Activated CD4-positive, alpha-beta T cell treated with anti-CD3 and anti-CD28 coated beads for 48 hours (primary cell): ENCODE measurements at regions not wholly inside any gene's neighbourhood (a gene's known extent, or its start where the extent isn't known, plus 50 kb on each side); places are given as distances from the start of the nearest gene placed in this dataset.

ENCODE experiments used
- DNase-seq: peaks from one replicate; pipeline ENCODE4 v3.0.0-alpha.2; 2020

DNA sequence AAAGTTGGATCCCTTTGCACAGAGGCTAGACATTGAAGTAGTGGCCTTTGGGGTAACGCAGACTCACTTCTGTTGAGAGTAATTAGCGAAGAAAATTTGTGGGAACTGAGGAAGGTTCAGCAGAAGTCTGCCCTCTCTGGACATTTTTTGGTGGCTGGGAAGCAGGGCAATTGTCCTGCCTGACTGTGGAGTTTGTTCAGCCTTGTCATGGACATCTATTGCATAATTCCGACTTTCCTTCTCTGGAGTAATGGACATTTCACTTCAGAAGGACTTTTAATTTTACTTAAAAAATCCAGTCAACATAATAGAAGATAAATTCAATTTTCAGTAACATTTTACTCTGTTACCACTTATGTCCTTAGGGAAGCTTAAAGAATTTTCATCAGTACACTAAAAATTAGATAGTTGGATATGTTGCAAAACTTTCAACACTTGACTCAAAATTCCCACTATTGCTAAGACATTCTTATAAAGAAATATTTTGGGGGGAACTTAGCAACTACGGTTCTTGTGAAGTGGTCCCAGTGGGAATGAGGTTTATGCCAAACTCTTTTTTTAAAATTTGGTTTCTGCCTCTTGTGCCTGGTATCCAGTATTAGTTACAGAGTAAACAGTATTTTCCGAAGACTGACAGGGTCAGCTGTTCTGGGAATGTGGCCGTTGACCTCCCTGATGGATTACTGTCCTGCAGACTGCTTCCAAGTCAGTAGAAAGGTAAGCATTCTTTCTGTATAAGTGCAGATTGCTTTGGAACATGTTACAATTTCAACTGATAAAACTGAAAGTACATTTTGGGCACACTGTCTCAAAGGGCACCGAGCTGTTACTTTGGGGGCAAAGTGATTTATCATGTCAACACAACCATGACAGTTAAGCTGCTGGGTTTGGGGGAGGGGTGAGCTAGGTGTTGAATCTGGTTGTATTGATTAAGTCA, 100.6 kb upstream of the MLIP start:
- no peak for DNase-seq

DNA sequence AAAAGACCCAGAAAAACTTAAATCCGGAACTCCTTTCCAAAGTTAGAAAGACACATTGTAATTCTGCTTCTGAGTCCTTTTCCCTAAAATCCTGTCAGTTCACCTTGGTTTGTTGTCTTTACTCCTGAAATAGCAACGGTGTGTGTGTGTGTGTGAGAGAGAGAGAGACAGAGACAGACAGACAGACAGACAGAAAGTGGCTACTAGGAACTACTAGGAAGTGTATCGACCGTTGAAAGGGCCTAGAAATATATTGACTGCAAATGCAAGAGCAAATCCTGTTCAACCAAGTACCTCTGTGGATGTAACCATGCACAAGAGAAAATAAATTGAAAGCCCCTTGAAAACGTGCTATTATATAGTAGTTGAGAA, 100.0 kb upstream of the MLIP start:
- DNase-seq, result no peak

- DNase-seq, result no peak
Observed at GRCh38 chr6:54013966-54014365, 97.3 kb upstream of the MLIP start.

- DNase-seq, result no peak
Observed at GRCh38 chr6:54014440-54014839, 96.8 kb upstream of the MLIP start.

GRCh38 chr6:54017877-54018276, 93.4 kb upstream of the MLIP start:
- DNase-seq, result no peak

- no peak for DNase-seq
Observed at GRCh38 chr6:54018722-54019121, 92.5 kb upstream of the MLIP start.

GRCh38 chr6:54019860-54020259, 91.4 kb upstream of the MLIP start:
- DNase-seq, result no peak

GRCh38 chr6:54020334-54020733, 90.9 kb upstream of the MLIP start:
- no peak for DNase-seq

- no peak for DNase-seq
Observed at GRCh38 chr6:54026652-54027400, 84.4 kb upstream of the MLIP start.

- no peak for DNase-seq
Observed at GRCh38 chr6:54028170-54028569, 83.1 kb upstream of the MLIP start.

DNA sequence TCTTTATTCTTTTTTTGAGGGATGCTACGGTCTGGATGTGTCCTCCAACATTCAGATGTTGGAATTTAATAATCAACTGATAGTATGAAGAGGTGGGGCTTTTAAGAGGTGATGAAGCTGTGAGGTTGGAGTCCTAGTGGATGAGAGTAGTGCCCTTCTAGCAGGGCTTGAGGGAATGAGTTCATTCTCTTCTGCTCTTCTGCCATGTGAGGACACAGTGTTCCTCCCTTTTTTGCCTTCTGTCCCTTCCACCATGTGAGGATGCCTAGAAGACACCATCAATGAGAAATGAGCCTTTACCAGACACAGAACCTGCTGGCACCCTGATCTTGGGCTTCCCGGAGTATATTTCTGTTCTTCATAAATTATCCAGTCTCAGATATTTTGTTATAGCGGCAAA, 82.1 kb upstream of the MLIP start:
- DNase-seq, result no peak

GRCh38 chr6:54031169-54031568, 80.1 kb upstream of the MLIP start:
- DNase-seq, result no peak

GRCh38 chr6:54037277-54037779, 73.9 kb upstream of the MLIP start:
- DNase-seq, result no peak

DNA sequence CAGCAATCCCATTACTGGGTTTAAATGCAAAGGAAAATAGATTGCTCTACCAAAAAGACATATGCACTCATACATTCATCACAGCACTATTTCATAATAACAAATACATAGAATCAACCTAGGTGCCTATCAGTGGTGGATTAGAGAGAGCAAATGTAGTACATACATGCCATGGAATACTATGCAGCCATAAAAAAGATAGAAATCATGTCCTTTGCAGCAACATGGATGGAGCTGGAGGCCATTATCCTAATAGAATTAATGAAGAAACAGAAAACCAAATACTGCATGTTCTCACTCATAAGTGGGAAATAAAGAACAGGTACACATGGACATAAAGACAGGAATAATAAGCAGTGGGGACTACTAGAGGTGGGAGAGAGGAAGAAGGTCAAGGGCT, 70.7 kb upstream of the MLIP start:
- DNase-seq, result no peak

- no peak for DNase-seq
Observed at GRCh38 chr6:54041239-54041638, 70.0 kb upstream of the MLIP start.

- no peak for DNase-seq
Observed at GRCh38 chr6:54043360-54043759, 67.9 kb upstream of the MLIP start.

GRCh38 chr6:54044059-54044458, 67.2 kb upstream of the MLIP start:
- no peak for DNase-seq

- no peak for DNase-seq
Observed at GRCh38 chr6:54048782-54049181, 62.5 kb upstream of the MLIP start.

DNA sequence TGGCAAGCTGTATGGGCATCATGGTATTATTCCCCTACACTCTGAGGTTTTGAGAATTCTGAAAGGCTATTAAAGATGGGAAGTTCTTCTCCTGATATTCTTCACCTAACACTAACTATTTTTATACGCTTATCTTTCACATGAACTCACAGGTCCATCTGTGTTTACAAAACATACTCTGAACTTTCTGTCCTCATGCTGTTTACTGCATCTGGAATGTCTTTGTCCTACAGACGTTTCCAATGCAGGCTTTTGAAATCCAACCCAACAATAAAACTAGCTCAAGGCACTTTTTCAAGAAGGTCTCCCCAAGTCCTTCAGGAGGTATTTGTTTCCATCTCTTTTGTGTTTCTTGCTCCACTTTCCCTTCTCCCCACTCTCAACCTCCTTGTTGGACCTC, 60.5 kb upstream of the MLIP start:
- no peak for DNase-seq

GRCh38 chr6:54053881-54054391, 57.3 kb upstream of the MLIP start:
- DNase-seq, result no peak

DNA sequence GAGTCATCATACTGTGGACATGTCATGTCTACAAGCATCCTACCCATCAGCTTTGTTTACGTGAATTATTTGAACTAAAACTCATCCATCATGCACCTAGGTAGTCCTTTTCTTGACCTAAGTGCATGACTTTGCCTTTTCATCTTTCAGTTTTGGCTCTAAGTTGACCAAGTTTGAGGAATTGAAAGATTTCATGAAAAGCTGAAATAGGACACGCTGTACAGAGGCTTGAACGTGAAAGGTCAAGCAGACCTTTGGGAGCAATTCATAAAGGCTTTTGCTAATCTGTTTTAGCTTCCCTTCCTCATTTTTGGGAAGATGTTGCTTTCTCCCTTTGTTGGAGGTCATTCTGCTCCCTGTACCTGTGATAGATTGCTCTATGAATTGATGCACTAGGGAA, 55.1 kb upstream of the MLIP start:
- DNase-seq, result no peak

DNA sequence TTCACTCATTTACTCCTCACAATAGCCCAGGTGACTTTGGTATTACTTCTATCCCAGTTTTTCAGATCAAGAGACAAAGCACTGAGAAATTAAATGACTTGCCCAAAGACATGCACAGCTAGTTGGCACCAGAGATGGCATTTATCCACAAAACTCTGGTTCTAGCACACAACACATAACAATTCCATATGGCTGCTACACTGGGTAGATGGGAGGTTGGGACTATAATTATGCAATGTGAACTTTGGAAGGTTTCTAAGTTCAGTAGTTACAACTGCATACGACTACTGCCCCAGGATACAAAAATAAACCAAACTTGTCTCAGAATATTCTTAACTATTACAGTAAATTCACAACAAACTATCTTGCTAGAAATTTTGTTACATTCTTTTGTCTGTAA, 54.2 kb upstream of the MLIP start:
- no peak for DNase-seq

GRCh38 chr6:54058236-54058635, 53.0 kb upstream of the MLIP start:
- DNase-seq, result no peak

GRCh38 chr6:54059683-54060082, 51.6 kb upstream of the MLIP start:
- no peak for DNase-seq
